ENCODE measurements at regions not wholly inside any gene's neighbourhood (a gene's known extent, or its start where the extent isn't known, plus 50 kb on each side); places are given as distances from the start of the nearest gene placed in this dataset.

DNA sequence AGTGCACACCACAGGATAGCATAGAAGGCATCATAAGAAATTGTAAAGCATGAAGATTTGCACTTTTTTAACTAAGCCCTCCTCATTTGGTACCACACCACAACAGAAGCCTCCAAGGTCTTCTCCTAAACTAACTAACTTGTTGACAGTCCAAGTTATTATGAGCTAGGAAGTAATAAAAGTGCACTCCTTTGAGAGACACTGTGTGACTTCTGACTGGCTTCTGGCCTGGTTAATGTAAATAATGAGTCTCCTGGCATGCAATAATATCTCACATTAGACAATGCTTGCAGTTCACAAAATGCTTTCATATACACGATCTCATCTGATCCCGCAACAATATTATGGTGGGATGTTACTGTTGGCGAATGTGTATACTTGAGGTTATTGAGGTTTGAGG, 103.9 kb upstream of the SLC24A5 start:
- no peak overlapping the region for H3K4me3 ChIP-seq (ENCODE audit: low read depth, low read length)
- TF ChIP-seq, protein P1, sequence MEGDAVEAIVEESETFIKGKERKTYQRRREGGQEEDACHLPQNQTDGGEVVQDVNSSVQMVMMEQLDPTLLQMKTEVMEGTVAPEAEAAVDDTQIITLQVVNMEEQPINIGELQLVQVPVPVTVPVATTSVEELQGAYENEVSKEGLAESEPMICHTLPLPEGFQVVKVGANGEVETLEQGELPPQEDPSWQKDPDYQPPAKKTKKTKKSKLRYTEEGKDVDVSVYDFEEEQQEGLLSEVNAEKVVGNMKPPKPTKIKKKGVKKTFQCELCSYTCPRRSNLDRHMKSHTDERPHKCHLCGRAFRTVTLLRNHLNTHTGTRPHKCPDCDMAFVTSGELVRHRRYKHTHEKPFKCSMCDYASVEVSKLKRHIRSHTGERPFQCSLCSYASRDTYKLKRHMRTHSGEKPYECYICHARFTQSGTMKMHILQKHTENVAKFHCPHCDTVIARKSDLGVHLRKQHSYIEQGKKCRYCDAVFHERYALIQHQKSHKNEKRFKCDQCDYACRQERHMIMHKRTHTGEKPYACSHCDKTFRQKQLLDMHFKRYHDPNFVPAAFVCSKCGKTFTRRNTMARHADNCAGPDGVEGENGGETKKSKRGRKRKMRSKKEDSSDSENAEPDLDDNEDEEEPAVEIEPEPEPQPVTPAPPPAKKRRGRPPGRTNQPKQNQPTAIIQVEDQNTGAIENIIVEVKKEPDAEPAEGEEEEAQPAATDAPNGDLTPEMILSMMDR (IDR thresholded peaks at IDR 0.05; ENCODE audit: insufficient read depth, low read length, missing control alignments): no peak
- DNase-seq (ENCODE audit: low read depth, low spot score): no peak
- ChIA-PET CTCF (no interaction called here), POLR2A (no interaction called here)

DNA sequence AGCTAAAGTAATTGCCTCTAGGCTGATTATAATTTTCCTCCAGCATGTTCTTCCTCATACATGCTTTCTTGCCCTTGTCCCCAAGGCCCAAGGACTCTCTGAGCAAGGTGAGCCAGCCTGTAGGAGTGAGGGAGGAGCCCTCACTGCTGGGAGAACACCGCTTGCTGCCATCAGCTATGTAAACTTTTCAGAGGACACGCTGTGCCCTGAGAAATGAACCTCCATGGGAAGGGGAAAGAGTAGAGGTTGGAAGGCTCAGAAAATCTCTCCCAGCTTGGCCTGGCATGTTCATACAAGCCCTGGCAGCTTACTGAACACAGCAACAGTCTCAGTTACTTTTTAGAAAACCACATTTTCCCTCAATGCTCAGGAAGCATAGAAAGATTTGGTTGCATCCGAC, 103.0 kb upstream of the SLC24A5 start:
- no peak overlapping the region for H3K4me3 ChIP-seq (ENCODE audit: low read depth, low read length)
- ChIA-PET POLR2A (no interaction called here), CTCF (no interaction called here)
- TF ChIP-seq, protein P1 (IDR thresholded peaks at IDR 0.05; ENCODE audit: insufficient read depth, low read length, missing control alignments): no peak
- no peak for DNase-seq (ENCODE audit: low read depth, low spot score)

DNA sequence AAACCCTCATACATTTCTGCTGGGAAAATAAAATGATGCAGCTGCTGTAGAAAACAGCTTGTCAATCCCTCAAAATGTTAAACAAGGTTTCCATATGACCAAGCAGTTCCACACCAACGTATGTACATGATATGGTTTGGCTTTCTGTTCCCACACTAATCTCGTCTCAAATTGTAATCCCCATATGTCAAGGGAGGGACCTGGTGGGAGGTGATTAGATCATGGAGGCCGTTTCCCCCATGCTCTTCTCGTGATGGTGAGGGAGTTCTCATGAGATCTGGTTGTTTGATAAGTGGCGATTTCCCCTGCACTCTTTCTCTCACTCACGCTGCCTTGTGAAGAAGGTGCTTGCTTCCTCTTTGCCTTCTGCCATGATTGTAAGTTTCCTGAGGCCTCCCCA, 100.6 kb upstream of the SLC24A5 start:
- CTCF ChIA-PET: no interaction called here
- DNase-seq (ENCODE audit: low read depth, low spot score): no peak
- TF ChIP-seq, protein P1 (IDR thresholded peaks at IDR 0.05; ENCODE audit: insufficient read depth, low read length, missing control alignments): no peak
- POLR2A ChIA-PET: no interaction called here
- no peak overlapping the region for H3K4me3 ChIP-seq (ENCODE audit: low read depth, low read length)

DNA sequence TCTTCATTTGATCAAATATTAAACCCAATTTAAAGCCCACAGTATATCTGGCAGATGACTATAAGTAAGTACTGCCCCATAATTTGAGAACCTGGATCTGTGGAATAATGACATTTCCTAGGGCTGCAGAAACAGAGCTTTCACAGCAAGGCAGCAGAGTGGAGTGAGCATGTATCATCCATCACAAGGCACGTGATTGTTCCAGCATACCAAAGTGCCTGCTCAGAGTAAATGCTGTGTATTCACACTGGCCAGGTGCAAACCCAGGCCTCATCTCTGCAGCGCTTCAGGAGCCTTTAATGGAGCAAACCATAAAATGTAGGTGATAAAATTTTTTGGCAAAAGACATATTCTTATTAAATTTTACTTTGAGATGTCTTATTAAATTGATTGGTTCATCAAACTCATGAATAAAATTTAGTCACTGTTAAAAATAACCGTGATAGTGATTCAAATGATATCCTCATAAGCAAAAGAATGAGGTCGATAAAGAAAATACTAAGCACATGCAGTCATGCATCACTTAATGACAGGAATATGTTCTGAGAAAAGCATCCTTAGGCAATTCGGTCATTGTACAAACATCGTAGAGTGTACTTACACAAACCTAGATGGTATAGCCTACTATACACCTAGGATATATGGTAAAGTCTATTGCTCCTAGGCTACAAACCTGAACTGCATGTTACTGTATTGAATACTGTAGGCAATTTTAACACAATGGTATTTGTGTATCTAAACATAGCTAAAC, 99.3 kb upstream of the SLC24A5 start:
- DNase-seq (ENCODE audit: low read depth, low spot score): no peak
- POLR2A ChIA-PET: no interaction called here
- TF ChIP-seq, protein P1 (IDR thresholded peaks at IDR 0.05; ENCODE audit: insufficient read depth, low read length, missing control alignments): no peak
- CTCF ChIA-PET: no interaction called here
- no peak overlapping the region for H3K4me3 ChIP-seq (ENCODE audit: low read depth, low read length)

DNA sequence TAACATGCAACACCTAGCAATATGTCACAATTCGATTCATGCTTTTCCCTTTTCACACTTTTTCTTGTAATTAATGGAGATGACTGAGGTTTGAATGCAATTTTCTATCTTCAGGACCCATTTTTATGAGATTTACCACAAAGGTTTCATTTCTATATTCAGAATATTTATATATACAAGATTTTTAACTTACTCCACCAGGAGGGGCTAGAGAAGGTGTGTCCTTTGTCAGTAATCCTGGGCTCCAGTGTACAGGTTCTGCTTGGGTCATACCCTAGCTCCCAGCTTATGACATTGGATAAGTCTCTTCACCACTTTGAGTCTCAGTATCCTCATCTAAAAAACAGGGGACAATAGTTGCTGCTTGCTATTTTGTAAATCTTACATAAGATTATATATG, 95.7 kb upstream of the SLC24A5 start:
- H3K4me3 ChIP-seq (ENCODE audit: low read depth, low read length): no peak overlapping the region
- ChIA-PET CTCF (interaction anchor here (1.0 kb wide), 1 partner anchor 259 kb away, joined by 3 read pairs; no protein-coding TSS in a partner anchor), POLR2A (no interaction called here)
- DNase-seq (ENCODE audit: low read depth, low spot score): no peak
- TF ChIP-seq, protein P1 (IDR thresholded peaks at IDR 0.05; ENCODE audit: insufficient read depth, low read length, missing control alignments): no peak

DNA sequence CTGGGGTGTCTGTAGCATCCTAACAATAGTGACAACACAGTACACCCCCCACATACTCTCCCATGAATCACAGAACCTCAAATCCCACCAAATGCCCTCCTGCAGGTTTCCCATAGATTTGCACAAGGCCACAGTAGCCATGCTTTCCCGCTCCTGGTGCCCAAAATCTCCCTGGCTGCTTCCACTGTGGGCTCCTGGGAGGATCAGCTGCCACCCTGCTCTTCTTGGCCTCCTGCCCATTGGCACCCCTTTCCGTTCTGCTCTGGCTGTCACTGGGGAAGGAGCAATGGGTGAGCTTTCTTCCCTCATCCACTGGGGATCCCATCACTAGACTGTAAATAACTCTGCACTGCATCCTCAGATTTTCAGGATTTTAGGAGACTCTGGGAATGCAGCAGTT, 92.1 kb upstream of the SLC24A5 start:
- CTCF ChIA-PET: interaction anchor here (1.0 kb wide), 1 partner anchor 257 kb away, joined by 3 read pairs; no protein-coding TSS in a partner anchor
- no peak overlapping the region for H3K4me3 ChIP-seq (ENCODE audit: low read depth, low read length)
- POLR2A ChIA-PET: no interaction called here
- TF ChIP-seq, protein P1 (IDR thresholded peaks at IDR 0.05; ENCODE audit: insufficient read depth, low read length, missing control alignments): no peak
- no peak for DNase-seq (ENCODE audit: low read depth, low spot score)
